ENCODE measurements at regions not wholly inside any gene's neighbourhood (a gene's known extent, or its start where the extent isn't known, plus 50 kb on each side); places are given as distances from the start of the nearest gene placed in this dataset.
A peak's percentile ranks its signal among the peaks of the same experiment; 100 is the strongest.

- no peak for TF ChIP-seq CTCF (IDR thresholded peaks at IDR 0.05)
- Histone ChIP-seq H3K27ac (no peak overlapping the region), H3K4me1 (peaks cover 0 to 7% (median 3%) of the 10 kb centered on the region in 4 donors), H3K9me3 (no peaks in the 10 kb centered on the region), H3K27me3 (no peaks in the 10 kb centered on the region), H3K4me3 (no peak overlapping the region), H3K36me3 (no peaks in the 10 kb centered on the region)
- DNase-seq (no peak), ATAC-seq (ENCODE audit: low FRiP score in 2 of 2) (no peak)
Observed at GRCh38 chr1:96536581-96536980, 185.0 kb upstream of the PTBP2 start.

GRCh38 chr1:96538111-96538641, 183.4 kb upstream of the PTBP2 start:
- Histone ChIP-seq H3K9me3 (no peaks in the 10 kb centered on the region), H3K4me1 (peaks cover 0 to 7% (median 3%) of the 10 kb centered on the region in 4 donors), H3K27me3 (no peaks in the 10 kb centered on the region), H3K36me3 (no peaks in the 10 kb centered on the region), H3K27ac (peak overlapping the region; percentile 28 to 64 (median 51)), H3K4me3 (no peak overlapping the region)
- no peak for TF ChIP-seq POLR2A (IDR thresholded peaks at IDR 0.05)
- TF ChIP-seq EP300 (IDR thresholded peaks at IDR 0.05): peak in 2 of 4 donors; percentile 54 to 92
- peak in 2 of 6 experiments; percentile 13 to 36 for TF ChIP-seq CTCF (IDR thresholded peaks at IDR 0.05)
- peak; percentile 48 to 67 for TF ChIP-seq POLR2AphosphoS5 (IDR thresholded peaks at IDR 0.05)
- DNase-seq (peak in 1 of 2 donors; percentile 51), ATAC-seq (ENCODE audit: low FRiP score in 2 of 2) (peak; percentile 83 to 90)
- 38 to 59% methylated on average over 4 of the region's 4 CpGs for WGBS, 2 donors

DNA sequence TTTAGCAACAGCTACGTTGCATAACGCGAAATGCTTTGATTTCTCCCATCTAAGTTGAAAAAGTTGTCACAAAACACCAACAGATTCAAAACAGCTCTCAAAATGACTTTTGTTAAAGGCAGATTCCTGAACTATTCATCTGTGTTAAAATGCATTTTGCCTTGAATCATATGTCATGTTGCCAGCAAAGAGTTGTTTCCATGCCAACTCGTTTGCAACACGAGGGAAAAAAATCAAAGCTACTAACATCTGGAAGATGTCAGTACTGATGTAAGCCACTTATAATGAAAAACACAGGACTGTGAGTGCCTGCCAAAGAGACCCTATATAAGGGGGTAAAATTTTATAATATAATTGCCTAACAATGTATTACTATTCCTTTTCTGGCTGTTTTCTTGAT, 182.7 kb upstream of the PTBP2 start:
- H3K9me3 ChIP-seq: no peaks in the 10 kb centered on the region
- H3K27me3 ChIP-seq: no peaks in the 10 kb centered on the region
- H3K4me1 ChIP-seq: peaks cover 0 to 7% (median 3%) of the 10 kb centered on the region in 4 donors
- no peak for DNase-seq
- peak in 1 of 2 donors; percentile 73 for ATAC-seq (ENCODE audit: low FRiP score in 2 of 2)
- no peak overlapping the region for H3K4me3 ChIP-seq
- peak overlapping the region; percentile 28 to 64 (median 51) for H3K27ac ChIP-seq
- no peak for TF ChIP-seq CTCF (IDR thresholded peaks at IDR 0.05)
- no peak for TF ChIP-seq EP300 (IDR thresholded peaks at IDR 0.05)
- TF ChIP-seq POLR2AphosphoS5 (IDR thresholded peaks at IDR 0.05): peak in 1 of 2 donors; percentile 44
- WGBS, 2 donors: 36 to 46% methylated on average over 5 of the region's 5 CpGs
- no peaks in the 10 kb centered on the region for H3K36me3 ChIP-seq

DNA sequence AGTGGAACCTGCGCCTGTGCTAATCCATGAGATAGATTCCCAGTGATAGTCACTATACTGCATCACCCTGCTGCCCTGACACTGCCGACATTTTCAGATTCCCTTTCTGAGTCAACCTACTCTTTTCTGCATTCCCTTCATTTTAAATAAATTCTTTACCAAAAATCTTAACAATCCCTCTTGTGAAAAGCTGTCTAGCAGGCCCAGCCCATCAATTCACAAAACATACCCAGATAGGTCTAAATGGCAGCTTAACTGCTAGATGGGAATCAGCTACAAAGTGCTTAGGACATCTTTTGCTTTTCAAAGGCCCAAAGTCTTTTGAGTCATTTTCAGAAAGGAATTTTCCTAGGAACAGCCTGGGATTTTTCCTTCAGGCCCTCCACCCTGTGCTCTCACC, 180.1 kb upstream of the PTBP2 start:
- Histone ChIP-seq H3K4me1 (peaks cover 0 to 7% (median 3%) of the 10 kb centered on the region in 4 donors), H3K36me3 (no peaks in the 10 kb centered on the region), H3K27me3 (no peaks in the 10 kb centered on the region), H3K27ac (no peak overlapping the region), H3K9me3 (no peaks in the 10 kb centered on the region), H3K4me3 (no peak overlapping the region)
- no peak for TF ChIP-seq POLR2A (IDR thresholded peaks at IDR 0.05)
- whole genome bisulfite sequencing, 2 donors: 78 to 98% methylated on average over 2 of the region's 2 CpGs
- ATAC-seq (ENCODE audit: low FRiP score in 2 of 2): no peak
- DNase-seq: no peak

DNA sequence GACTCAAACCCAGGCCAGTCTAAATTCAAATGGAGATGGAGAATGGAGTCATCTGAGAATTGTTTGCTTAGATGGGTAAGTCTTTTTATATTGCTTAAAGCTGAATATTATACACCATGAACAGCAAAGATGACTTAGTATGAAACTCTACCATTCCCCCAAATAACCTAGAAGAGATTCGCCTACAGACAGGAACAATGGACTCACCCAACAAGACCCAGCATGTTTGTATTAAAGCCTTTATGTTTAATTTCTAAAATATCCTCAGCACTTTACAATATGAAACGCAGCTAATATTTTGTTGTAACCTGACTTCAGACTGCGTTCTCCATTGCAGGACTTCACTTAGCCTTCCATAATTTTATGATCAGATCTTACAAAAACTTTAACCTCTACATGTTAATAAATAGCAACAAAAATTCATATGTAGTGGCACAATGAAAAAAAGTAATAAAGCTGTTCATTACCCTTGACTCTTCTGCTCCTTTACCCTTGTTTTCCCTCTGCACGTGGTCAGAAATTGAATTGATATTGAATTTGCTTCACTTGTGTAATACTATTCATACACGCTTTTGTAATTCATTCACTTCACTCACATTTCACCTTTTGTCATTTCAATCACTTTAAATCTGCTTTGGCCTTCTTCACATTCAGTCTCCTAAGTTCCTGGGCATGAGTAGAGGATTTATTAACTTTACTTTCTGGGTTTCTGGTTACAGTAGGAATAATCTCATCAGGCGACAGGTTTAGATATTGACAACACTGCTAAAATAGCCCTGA, 177.3 kb upstream of the PTBP2 start:
- H3K9me3 ChIP-seq: no peaks in the 10 kb centered on the region
- no peak for ATAC-seq (ENCODE audit: low FRiP score in 2 of 2)
- H3K4me3 ChIP-seq: no peak overlapping the region
- TF ChIP-seq CTCF (IDR thresholded peaks at IDR 0.05) (no peak), EP300 (IDR thresholded peaks at IDR 0.05) (no peak)
- DNase-seq: no peak
- no peaks in the 10 kb centered on the region for H3K27me3 ChIP-seq
- 85 to 91% methylated on average over 6 of the region's 6 CpGs for WGBS, 2 donors
- no peak overlapping the region for H3K27ac ChIP-seq
- no peaks in the 10 kb centered on the region for H3K36me3 ChIP-seq
- no peaks in the 10 kb centered on the region for H3K4me1 ChIP-seq

Data from upper lobe of left lung (tissue), 6 donors.